ENCODE measurements at regions not wholly inside any gene's neighbourhood (a gene's known extent, or its start where the extent isn't known, plus 50 kb on each side); places are given as distances from the start of the nearest gene placed in this dataset.

DNA sequence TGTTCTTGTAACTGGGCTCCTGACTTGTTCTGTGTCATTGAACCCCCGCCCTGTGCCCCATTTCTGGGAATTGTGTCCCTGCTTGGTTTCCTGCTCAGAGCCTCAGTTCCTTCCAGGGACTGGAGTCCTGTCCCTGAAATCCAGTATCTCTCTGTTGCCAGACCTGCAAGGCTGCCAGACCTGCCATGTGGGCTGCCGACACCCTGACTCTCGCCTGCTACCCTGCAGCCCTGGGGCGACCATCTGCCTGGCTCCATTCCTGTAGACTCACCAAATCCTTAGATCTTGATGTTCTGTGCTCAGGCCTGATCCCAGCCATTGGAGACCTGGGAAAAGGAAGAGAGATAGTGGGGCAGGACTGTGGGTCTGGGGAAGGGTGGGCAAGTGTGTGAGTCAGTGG lies 383.3 kb upstream of the PROX1 start:
- Histone ChIP-seq H3F3A (ENCODE audit: control insufficient read depth, insufficient read depth) (no peaks in the 10 kb centered on the region), H3K4me1 (ENCODE audit: control insufficient read depth, low read length) (no peaks in the 10 kb centered on the region), H3K9me2 (replicated peaks; ENCODE audit: control insufficient read depth, low read length) (no peaks in the 10 kb centered on the region), H3K36me3 (ENCODE audit: control insufficient read depth, low read length) (no peaks in the 10 kb centered on the region), H3K4me2 (ENCODE audit: low read length) (no peak overlapping the region), H3K27me3 (ENCODE audit: control insufficient read depth, low read length) (no peaks in the 10 kb centered on the region), H3K9me3 (ENCODE audit: control insufficient read depth, insufficient read depth, low read length) (no peaks in the 10 kb centered on the region), H3K4me3 (ENCODE audit: low read length) (no peak overlapping the region), H3K27ac (ENCODE audit: low read depth, low read length) (no peak overlapping the region), H3K79me2 (ENCODE audit: control insufficient read depth, low read length) (no peaks in the 10 kb centered on the region), H4K20me1 (ENCODE audit: control insufficient read depth, insufficient read depth, low read depth, low read length) (no peaks in the 10 kb centered on the region)
- TF ChIP-seq, protein P1, sequence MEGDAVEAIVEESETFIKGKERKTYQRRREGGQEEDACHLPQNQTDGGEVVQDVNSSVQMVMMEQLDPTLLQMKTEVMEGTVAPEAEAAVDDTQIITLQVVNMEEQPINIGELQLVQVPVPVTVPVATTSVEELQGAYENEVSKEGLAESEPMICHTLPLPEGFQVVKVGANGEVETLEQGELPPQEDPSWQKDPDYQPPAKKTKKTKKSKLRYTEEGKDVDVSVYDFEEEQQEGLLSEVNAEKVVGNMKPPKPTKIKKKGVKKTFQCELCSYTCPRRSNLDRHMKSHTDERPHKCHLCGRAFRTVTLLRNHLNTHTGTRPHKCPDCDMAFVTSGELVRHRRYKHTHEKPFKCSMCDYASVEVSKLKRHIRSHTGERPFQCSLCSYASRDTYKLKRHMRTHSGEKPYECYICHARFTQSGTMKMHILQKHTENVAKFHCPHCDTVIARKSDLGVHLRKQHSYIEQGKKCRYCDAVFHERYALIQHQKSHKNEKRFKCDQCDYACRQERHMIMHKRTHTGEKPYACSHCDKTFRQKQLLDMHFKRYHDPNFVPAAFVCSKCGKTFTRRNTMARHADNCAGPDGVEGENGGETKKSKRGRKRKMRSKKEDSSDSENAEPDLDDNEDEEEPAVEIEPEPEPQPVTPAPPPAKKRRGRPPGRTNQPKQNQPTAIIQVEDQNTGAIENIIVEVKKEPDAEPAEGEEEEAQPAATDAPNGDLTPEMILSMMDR (IDR thresholded peaks at IDR 0.05; ENCODE audit: low read depth, low read length, poor library complexity, severe bottlenecking): no peak
- TF ChIP-seq EZH2phosphoT487 (IDR thresholded peaks at IDR 0.05; ENCODE audit: borderline replicate concordance, low read length): no peak

DNA sequence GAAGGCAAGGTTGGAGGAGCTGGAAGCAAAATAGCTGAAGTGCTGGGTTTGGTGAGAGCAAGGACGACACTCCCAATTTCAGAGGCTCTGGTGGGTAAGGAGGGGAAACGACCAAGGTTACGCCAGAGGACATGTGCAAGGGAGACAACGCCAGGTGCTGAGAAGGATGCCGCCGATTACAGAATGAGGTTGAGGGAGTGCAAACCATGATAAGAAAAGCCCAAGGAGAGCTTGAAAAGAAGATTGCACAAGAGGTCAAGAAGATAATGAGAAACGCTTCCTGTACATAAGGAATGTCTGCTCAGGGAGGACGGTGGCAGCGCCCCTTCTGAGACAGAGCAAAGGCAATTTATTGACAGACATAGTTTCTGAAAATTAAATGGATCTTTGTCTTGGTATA lies 382.0 kb upstream of the PROX1 start:
- Histone ChIP-seq H3K4me2 (ENCODE audit: low read length) (no peak overlapping the region), H4K20me1 (ENCODE audit: control insufficient read depth, insufficient read depth, low read depth, low read length) (no peaks in the 10 kb centered on the region)

DNA sequence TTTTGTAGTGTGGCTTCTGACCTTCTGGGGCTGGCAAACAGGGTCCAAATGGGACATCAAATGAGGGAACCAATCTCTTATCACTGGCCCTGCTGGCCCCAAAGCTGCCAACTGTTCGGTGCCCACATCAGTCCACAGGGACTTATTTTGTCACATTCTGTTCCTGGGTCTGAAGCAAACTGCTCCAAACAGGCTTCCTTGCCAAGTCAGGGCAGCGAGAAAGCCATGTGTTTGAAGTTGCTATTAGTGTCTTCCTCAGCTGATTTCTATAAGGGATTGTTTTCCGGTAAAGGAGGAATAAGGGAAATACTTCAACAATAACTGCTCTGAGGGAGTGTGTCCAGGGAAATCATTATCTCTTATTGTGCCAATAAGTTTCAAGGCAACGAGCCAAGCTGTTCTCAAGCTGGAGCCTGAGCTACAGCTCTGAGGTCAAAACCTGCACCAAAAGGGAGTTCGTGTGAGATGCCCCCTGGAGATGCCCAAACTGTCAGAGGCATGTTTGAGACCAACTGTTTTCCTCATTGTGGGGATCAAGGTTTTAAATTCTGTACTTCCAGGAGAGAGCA lies 381.4 kb upstream of the PROX1 start:
- Histone ChIP-seq H3K36me3 (ENCODE audit: control insufficient read depth, low read length) (no peaks in the 10 kb centered on the region), H3K9me2 (replicated peaks; ENCODE audit: control insufficient read depth, low read length) (no peaks in the 10 kb centered on the region), H3K4me1 (ENCODE audit: control insufficient read depth, low read length) (no peaks in the 10 kb centered on the region), H3F3A (ENCODE audit: control insufficient read depth, insufficient read depth) (no peaks in the 10 kb centered on the region), H3K4me3 (ENCODE audit: low read length) (no peak overlapping the region), H3K27ac (ENCODE audit: low read depth, low read length) (no peak overlapping the region), H3K79me2 (ENCODE audit: control insufficient read depth, low read length) (no peaks in the 10 kb centered on the region), H3K27me3 (ENCODE audit: control insufficient read depth, low read length) (no peaks in the 10 kb centered on the region), H4K20me1 (ENCODE audit: control insufficient read depth, insufficient read depth, low read depth, low read length) (no peaks in the 10 kb centered on the region), H3K4me2 (ENCODE audit: low read length) (no peak overlapping the region), H3K9me3 (ENCODE audit: control insufficient read depth, insufficient read depth, low read length) (no peaks in the 10 kb centered on the region)
- TF ChIP-seq, protein P1 (IDR thresholded peaks at IDR 0.05; ENCODE audit: low read depth, low read length, poor library complexity, severe bottlenecking): no peak
- no peak for TF ChIP-seq EZH2phosphoT487 (IDR thresholded peaks at IDR 0.05; ENCODE audit: borderline replicate concordance, low read length)

More for the DNA sequence above, 382.0 kb upstream of the PROX1 start:
- no peak overlapping the region for H3K4me3 ChIP-seq (ENCODE audit: low read length)
- H3K4me1 ChIP-seq (ENCODE audit: control insufficient read depth, low read length): no peaks in the 10 kb centered on the region
- H3K9me2 ChIP-seq (replicated peaks; ENCODE audit: control insufficient read depth, low read length): no peaks in the 10 kb centered on the region
- H3K27ac ChIP-seq (ENCODE audit: low read depth, low read length): no peak overlapping the region
- H3K36me3 ChIP-seq (ENCODE audit: control insufficient read depth, low read length): no peaks in the 10 kb centered on the region
- no peaks in the 10 kb centered on the region for H3F3A ChIP-seq (ENCODE audit: control insufficient read depth, insufficient read depth)
- TF ChIP-seq, protein P1 (IDR thresholded peaks at IDR 0.05; ENCODE audit: low read depth, low read length, poor library complexity, severe bottlenecking): no peak
- no peaks in the 10 kb centered on the region for H3K27me3 ChIP-seq (ENCODE audit: control insufficient read depth, low read length)
- H3K79me2 ChIP-seq (ENCODE audit: control insufficient read depth, low read length): no peaks in the 10 kb centered on the region
- no peaks in the 10 kb centered on the region for H3K9me3 ChIP-seq (ENCODE audit: control insufficient read depth, insufficient read depth, low read length)
